Neural cell (in vitro differentiated cells): ENCODE measurements at regions not wholly inside any gene's neighbourhood (a gene's known extent, or its start where the extent isn't known, plus 50 kb on each side); places are given as distances from the start of the nearest gene placed in this dataset.

Experiments
- EP300 ChIP-seq: fragments of 450-650 bp; conservative IDR thresholded peaks from 2 replicates; pipeline ENCODE4 v1.6.1; 2014; ENCODE audit warnings: antibody characterized with exemption, mild to moderate bottlenecking, moderate library complexity; ENCODE audit not compliant: poor library complexity, severe bottlenecking
- EZH2 ChIP-seq: fragments of 200-600, 300-800 bp; shearing (Covaris generic), sonication (generic); IDR thresholded peaks from 2 replicates; pipeline ENCODE4 v1.6.1; 2014; ENCODE audit warnings: antibody characterized with exemption, low read length, borderline replicate concordance, mild to moderate bottlenecking; ENCODE audit not compliant: insufficient read depth, poor library complexity, severe bottlenecking
- POLR2AphosphoS5 ChIP-seq: IDR thresholded peaks from 2 replicates; pipeline ENCODE4 v1.6.1; 2012
- RAD21 ChIP-seq: fragments of 450-650 bp; conservative IDR thresholded peaks from 2 replicates; pipeline ENCODE4 v1.6.1; 2014; ENCODE audit warnings: antibody characterized with exemption, mild to moderate bottlenecking, moderate library complexity
- SMC3 ChIP-seq: fragments of 450-650 bp; conservative IDR thresholded peaks from 2 replicates; pipeline ENCODE4 v1.6.1; 2014; ENCODE audit warnings: antibody characterized with exemption, mild to moderate bottlenecking, moderate library complexity; ENCODE audit not compliant: poor library complexity
- TF ChIP-seq, protein P1 (sequence below): fragments of 450-650 bp; IDR thresholded peaks from 2 replicates; pipeline ENCODE4 v1.5.1; 2014; ENCODE audit warnings: antibody characterized with exemption, mild to moderate bottlenecking, moderate library complexity; ENCODE audit not compliant: poor library complexity, severe bottlenecking
- TF ChIP-seq, protein P2 (sequence below): IDR thresholded peaks from 2 replicates; pipeline ENCODE4 v1.6.1; 2012; ENCODE audit warnings: borderline replicate concordance

DNA sequence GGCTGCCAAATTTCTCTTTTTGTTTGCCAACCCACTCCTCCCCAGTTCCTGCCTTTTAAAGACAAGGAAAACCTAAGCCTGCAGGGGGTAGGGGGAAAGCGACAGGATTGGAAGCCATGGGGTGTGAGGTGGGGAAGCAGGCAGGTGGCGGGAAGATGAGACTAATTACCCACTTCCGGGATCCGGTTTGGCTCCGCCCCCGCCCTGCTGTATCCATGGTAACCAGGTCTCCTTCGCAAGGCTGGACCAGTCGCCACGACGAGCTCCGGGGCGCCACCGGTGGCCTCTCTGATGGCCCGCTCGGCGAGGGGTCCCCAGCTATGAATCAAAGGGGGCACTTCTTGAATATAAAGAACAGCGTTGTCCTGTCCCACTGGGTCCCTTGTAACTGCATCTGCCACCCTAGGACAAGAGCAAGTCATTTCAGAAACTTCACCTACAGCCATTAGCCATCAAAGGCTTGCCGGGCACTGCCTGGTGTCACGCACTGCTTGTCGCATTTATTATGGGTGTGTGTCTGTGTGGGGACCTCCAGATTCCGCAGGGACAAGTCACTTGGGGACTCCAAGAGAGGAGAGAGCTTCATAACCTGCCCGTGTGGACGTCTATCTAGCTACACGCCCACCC lies 55.4 kb upstream of the LMTK2 start:
- TF ChIP-seq, protein P1, sequence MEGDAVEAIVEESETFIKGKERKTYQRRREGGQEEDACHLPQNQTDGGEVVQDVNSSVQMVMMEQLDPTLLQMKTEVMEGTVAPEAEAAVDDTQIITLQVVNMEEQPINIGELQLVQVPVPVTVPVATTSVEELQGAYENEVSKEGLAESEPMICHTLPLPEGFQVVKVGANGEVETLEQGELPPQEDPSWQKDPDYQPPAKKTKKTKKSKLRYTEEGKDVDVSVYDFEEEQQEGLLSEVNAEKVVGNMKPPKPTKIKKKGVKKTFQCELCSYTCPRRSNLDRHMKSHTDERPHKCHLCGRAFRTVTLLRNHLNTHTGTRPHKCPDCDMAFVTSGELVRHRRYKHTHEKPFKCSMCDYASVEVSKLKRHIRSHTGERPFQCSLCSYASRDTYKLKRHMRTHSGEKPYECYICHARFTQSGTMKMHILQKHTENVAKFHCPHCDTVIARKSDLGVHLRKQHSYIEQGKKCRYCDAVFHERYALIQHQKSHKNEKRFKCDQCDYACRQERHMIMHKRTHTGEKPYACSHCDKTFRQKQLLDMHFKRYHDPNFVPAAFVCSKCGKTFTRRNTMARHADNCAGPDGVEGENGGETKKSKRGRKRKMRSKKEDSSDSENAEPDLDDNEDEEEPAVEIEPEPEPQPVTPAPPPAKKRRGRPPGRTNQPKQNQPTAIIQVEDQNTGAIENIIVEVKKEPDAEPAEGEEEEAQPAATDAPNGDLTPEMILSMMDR = peak; percentile 12
- TF ChIP-seq RAD21 = no peak
- no peak for TF ChIP-seq EP300
- TF ChIP-seq EZH2 = no peak
- no peak for TF ChIP-seq SMC3
- TF ChIP-seq, protein P2, sequence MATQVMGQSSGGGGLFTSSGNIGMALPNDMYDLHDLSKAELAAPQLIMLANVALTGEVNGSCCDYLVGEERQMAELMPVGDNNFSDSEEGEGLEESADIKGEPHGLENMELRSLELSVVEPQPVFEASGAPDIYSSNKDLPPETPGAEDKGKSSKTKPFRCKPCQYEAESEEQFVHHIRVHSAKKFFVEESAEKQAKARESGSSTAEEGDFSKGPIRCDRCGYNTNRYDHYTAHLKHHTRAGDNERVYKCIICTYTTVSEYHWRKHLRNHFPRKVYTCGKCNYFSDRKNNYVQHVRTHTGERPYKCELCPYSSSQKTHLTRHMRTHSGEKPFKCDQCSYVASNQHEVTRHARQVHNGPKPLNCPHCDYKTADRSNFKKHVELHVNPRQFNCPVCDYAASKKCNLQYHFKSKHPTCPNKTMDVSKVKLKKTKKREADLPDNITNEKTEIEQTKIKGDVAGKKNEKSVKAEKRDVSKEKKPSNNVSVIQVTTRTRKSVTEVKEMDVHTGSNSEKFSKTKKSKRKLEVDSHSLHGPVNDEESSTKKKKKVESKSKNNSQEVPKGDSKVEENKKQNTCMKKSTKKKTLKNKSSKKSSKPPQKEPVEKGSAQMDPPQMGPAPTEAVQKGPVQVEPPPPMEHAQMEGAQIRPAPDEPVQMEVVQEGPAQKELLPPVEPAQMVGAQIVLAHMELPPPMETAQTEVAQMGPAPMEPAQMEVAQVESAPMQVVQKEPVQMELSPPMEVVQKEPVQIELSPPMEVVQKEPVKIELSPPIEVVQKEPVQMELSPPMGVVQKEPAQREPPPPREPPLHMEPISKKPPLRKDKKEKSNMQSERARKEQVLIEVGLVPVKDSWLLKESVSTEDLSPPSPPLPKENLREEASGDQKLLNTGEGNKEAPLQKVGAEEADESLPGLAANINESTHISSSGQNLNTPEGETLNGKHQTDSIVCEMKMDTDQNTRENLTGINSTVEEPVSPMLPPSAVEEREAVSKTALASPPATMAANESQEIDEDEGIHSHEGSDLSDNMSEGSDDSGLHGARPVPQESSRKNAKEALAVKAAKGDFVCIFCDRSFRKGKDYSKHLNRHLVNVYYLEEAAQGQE = no peak
- no peak for TF ChIP-seq POLR2AphosphoS5
